ENCODE measurements at regions not wholly inside any gene's neighbourhood (a gene's known extent, or its start where the extent isn't known, plus 50 kb on each side); places are given as distances from the start of the nearest gene placed in this dataset.
A peak's percentile ranks its signal among the peaks of the same experiment; 100 is the strongest.
"Not testable (repeated sequence)": the region's sequence is repeated elsewhere in the genome, so short reads cannot be mapped to it uniquely, and the experiment has no call there.

DNA sequence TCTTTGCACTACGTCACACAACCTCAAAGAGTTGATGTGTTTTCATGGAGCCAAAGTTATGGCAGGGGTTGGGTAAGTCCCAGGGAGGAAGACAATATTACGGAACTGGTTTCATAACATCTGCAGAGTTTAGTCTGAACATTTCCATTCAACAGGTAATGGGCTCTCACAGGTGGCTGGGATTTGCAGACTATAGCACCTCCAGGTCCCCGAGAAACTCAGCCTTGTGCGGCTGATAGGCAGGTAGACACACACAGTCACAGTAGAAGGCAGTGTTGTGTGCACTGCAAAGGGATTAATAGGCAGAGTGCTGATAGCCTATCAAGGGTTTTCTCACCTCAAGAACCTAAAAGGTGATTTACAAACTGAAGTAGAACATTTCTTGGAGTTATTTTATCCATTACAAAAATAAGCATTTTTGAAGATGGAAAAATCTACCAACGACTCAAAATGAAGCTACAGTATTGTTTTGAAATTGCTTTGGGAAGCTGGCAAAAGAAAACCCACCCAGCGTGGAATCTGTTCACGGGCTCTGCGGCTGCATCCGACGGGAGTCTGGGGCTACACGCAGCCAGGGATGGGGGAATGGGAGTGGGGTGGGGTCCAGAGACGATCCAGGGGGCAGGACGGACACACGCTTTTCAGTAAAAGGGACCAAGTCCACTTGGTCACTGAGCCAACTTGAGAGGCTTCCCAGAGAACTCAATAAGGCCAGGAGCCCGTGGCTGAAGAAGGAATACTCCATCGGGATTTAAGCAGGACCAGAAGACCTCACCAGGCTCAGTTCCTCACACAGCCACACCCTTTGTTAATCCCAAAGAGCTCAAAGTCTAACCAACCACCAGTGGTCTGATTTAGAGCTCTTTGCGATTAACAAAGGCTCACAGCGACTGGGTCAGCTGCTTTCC, 82.9 kb downstream of the CHRNA1 start:
- Histone ChIP-seq H3K4me3 (ENCODE audit: low read length) (peak overlapping the region; percentile 29), H3K9ac (ENCODE audit: low read length) (peak overlapping the region; percentile 66), H3K9me3 (ENCODE audit: control insufficient read depth, low read length) (no peaks in the 10 kb centered on the region), H3K27me3 (ENCODE audit: control insufficient read depth, insufficient read depth, low read length) (peaks cover 26% of the 10 kb centered on the region), H3K36me3 (ENCODE audit: control insufficient read depth, insufficient read depth, low read length) (no peaks in the 10 kb centered on the region), H3K4me1 (ENCODE audit: control insufficient read depth, insufficient read depth, low read length) (no peaks in the 10 kb centered on the region)

DNA sequence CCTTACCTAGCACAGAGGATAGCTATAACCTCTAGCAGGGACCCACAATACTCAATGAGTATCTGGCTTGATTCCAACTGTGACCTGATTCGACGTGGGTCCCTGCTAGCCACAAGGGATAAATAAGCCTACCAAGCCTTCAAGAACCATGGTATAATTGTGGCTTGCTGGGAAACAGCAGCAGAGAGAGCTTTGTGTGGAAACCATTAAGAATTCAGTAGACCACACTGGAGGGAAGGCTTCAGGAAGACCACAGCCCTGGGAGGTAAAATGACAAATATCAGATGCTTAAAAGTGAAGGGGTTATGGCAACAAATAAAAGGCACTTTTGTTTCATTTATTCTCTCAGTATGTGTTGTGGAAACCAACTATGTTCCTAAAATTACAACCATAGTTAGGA, 82.6 kb upstream of the WIPF1 start:
- H3K4me1 ChIP-seq (ENCODE audit: control insufficient read depth, insufficient read depth, low read length) = no peaks in the 10 kb centered on the region
- no peaks in the 10 kb centered on the region for H3K9me3 ChIP-seq (ENCODE audit: control insufficient read depth, low read length)
- no peak overlapping the region for H3K9ac ChIP-seq (ENCODE audit: low read length)
- H3K27me3 ChIP-seq (ENCODE audit: control insufficient read depth, insufficient read depth, low read length) = peaks cover 26% of the 10 kb centered on the region
- no peak overlapping the region for H3K4me3 ChIP-seq (ENCODE audit: low read length)
- H3K36me3 ChIP-seq (ENCODE audit: control insufficient read depth, insufficient read depth, low read length) = no peaks in the 10 kb centered on the region

GRCh38 chr2:174678395-174678794, 80.8 kb upstream of the WIPF1 start:
- no peak overlapping the region for H3K9ac ChIP-seq (ENCODE audit: low read length)
- no peaks in the 10 kb centered on the region for H3K36me3 ChIP-seq (ENCODE audit: control insufficient read depth, insufficient read depth, low read length)
- no peaks in the 10 kb centered on the region for H3K4me1 ChIP-seq (ENCODE audit: control insufficient read depth, insufficient read depth, low read length)
- no peak overlapping the region for H3K4me3 ChIP-seq (ENCODE audit: low read length)
- H3K9me3 ChIP-seq (ENCODE audit: control insufficient read depth, low read length) = no peaks in the 10 kb centered on the region
- peaks cover 12% of the 10 kb centered on the region for H3K27me3 ChIP-seq (ENCODE audit: control insufficient read depth, insufficient read depth, low read length)

- Histone ChIP-seq H3K36me3 (ENCODE audit: control insufficient read depth, insufficient read depth, low read length) (no peaks in the 10 kb centered on the region), H3K4me1 (ENCODE audit: control insufficient read depth, insufficient read depth, low read length) (no peaks in the 10 kb centered on the region), H3K9me3 (ENCODE audit: control insufficient read depth, low read length) (no peaks in the 10 kb centered on the region), H3K9ac (ENCODE audit: low read length) (no peak overlapping the region), H3K27me3 (ENCODE audit: control insufficient read depth, insufficient read depth, low read length) (no peaks in the 10 kb centered on the region), H3K4me3 (ENCODE audit: low read length) (no peak overlapping the region)
Observed at GRCh38 chr2:174675615-174676014, 78.0 kb upstream of the WIPF1 start.

GRCh38 chr2:174673876-174674275, 76.3 kb upstream of the WIPF1 start:
- Histone ChIP-seq H3K9me3 (ENCODE audit: control insufficient read depth, low read length) (no peaks in the 10 kb centered on the region), H3K27me3 (ENCODE audit: control insufficient read depth, insufficient read depth, low read length) (no peaks in the 10 kb centered on the region), H3K9ac (ENCODE audit: low read length) (no peak overlapping the region), H3K36me3 (ENCODE audit: control insufficient read depth, insufficient read depth, low read length) (no peaks in the 10 kb centered on the region), H3K4me3 (ENCODE audit: low read length) (no peak overlapping the region), H3K4me1 (ENCODE audit: control insufficient read depth, insufficient read depth, low read length) (no peaks in the 10 kb centered on the region)

- H3K9me3 ChIP-seq (ENCODE audit: control insufficient read depth, low read length) = no peaks in the 10 kb centered on the region
- no peak overlapping the region for H3K9ac ChIP-seq (ENCODE audit: low read length)
- no peaks in the 10 kb centered on the region for H3K36me3 ChIP-seq (ENCODE audit: control insufficient read depth, insufficient read depth, low read length)
- no peaks in the 10 kb centered on the region for H3K27me3 ChIP-seq (ENCODE audit: control insufficient read depth, insufficient read depth, low read length)
- H3K4me3 ChIP-seq (ENCODE audit: low read length) = no peak overlapping the region
- no peaks in the 10 kb centered on the region for H3K4me1 ChIP-seq (ENCODE audit: control insufficient read depth, insufficient read depth, low read length)
Observed at GRCh38 chr2:174673440-174673839, 75.8 kb upstream of the WIPF1 start.

DNA sequence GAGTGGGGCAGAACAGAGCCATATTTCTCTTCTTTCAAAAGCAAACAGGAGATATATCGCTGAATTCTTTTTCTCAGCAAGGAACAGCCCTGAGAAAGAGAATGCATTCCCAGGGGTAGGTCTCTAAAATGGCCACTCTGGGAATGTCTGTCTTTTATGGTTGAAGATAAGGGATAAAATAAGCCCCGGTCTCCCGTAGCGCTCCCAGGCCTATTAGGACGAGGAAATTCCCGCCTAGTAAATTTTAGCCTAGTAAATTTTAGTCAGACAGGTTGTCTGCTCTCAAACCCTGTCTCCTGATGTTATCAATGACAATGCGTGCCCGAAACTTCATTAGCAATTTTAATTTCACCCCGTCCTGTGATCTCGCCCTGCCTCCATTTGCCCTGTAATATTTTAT, 73.9 kb upstream of the WIPF1 start:
- not testable (repeated sequence) for H3K27me3 ChIP-seq (ENCODE audit: control insufficient read depth, insufficient read depth, low read length); H3K9me3 ChIP-seq (ENCODE audit: control insufficient read depth, low read length); H3K4me1 ChIP-seq (ENCODE audit: control insufficient read depth, insufficient read depth, low read length); H3K36me3 ChIP-seq (ENCODE audit: control insufficient read depth, insufficient read depth, low read length); H3K4me3 ChIP-seq (ENCODE audit: low read length); H3K9ac ChIP-seq (ENCODE audit: low read length)

GRCh38 chr2:174670446-174670845, 72.8 kb upstream of the WIPF1 start:
- Histone ChIP-seq H3K27me3 (ENCODE audit: control insufficient read depth, insufficient read depth, low read length) (no peaks in the 10 kb centered on the region), H3K4me3 (ENCODE audit: low read length) (no peak overlapping the region), H3K9ac (ENCODE audit: low read length) (no peak overlapping the region), H3K9me3 (ENCODE audit: control insufficient read depth, low read length) (no peaks in the 10 kb centered on the region), H3K36me3 (ENCODE audit: control insufficient read depth, insufficient read depth, low read length) (no peaks in the 10 kb centered on the region), H3K4me1 (ENCODE audit: control insufficient read depth, insufficient read depth, low read length) (no peaks in the 10 kb centered on the region)

DNA sequence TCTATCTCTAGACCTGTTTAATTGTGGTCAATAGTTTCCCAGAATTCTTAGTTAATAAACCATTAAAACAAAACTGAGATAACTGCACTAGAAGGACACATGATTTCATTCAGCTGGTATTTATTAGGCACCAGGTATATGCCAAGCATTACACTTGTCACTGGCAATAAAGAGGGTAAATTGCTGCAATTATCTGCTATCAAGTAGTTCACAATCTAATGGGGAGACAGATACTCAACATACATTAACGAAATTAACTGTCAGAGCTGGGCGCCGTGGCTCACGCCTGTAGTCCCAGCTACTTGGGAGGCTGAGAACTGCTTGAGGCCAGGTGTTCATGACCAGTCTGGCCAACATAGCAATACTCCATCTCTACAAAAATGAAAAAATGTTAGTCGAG, 71.7 kb upstream of the WIPF1 start:
- Histone ChIP-seq H3K4me1 (ENCODE audit: control insufficient read depth, insufficient read depth, low read length) (no peaks in the 10 kb centered on the region), H3K4me3 (ENCODE audit: low read length) (no peak overlapping the region), H3K9ac (ENCODE audit: low read length) (no peak overlapping the region), H3K27me3 (ENCODE audit: control insufficient read depth, insufficient read depth, low read length) (no peaks in the 10 kb centered on the region), H3K9me3 (ENCODE audit: control insufficient read depth, low read length) (no peaks in the 10 kb centered on the region), H3K36me3 (ENCODE audit: control insufficient read depth, insufficient read depth, low read length) (no peaks in the 10 kb centered on the region)

DNA sequence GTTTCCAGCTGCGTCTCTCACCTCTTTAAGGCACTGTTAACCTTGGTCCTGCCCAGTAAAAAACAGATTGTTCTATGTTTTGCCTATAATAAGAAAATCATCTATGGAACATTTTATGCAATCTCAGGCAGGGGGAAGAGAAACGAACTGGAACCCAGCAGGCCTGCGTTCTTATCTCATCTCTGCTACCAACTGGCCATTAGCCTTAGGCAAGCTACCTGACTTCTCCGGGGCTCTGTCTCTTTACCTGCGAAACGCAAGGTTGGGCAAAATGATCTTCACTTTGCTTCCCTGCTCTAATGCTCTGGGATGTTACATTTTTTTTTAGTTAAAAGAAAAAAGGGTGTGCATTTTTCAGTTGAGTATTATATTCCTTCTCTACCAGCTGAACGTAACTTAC, 70.5 kb upstream of the WIPF1 start:
- Histone ChIP-seq H3K27me3 (ENCODE audit: control insufficient read depth, insufficient read depth, low read length) (no peaks in the 10 kb centered on the region), H3K9me3 (ENCODE audit: control insufficient read depth, low read length) (no peaks in the 10 kb centered on the region), H3K36me3 (ENCODE audit: control insufficient read depth, insufficient read depth, low read length) (no peaks in the 10 kb centered on the region), H3K9ac (ENCODE audit: low read length) (no peak overlapping the region), H3K4me1 (ENCODE audit: control insufficient read depth, insufficient read depth, low read length) (peaks cover 9% of the 10 kb centered on the region), H3K4me3 (ENCODE audit: low read length) (no peak overlapping the region)

DNA sequence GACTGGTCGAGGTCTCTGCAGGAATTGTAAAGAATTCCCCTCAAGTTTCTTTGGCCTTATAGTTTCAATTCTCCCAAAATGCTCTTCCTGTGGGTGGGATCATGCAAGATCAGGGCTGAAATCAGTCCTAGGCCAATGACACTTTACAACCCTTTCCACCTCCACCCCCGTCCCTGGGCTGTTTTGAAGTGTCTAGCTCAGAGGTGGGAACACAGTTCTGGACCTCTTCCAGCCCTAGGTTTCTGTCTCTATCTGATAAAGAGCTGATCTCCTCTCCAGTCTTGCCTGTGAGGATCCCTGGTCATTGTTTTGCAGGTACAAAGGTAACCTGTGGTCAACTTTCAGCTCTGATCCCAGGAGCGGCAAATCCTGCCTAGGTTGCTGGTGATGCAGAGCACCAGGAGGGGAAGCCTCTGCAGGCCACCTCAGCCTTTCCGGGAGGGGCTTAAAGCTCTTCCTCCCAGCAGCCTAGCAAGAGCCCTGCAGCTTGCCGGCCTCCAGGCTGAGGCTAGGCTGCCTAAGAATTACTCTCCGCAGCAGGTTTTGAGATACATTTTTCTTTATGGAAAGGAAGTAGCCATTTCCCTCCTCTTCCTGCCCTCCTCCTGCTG, 69.8 kb upstream of the WIPF1 start:
- no peaks in the 10 kb centered on the region for H3K27me3 ChIP-seq (ENCODE audit: control insufficient read depth, insufficient read depth, low read length)
- H3K36me3 ChIP-seq (ENCODE audit: control insufficient read depth, insufficient read depth, low read length) = no peaks in the 10 kb centered on the region
- peaks cover 10% of the 10 kb centered on the region for H3K4me1 ChIP-seq (ENCODE audit: control insufficient read depth, insufficient read depth, low read length)
- no peaks in the 10 kb centered on the region for H3K9me3 ChIP-seq (ENCODE audit: control insufficient read depth, low read length)
- no peak overlapping the region for H3K4me3 ChIP-seq (ENCODE audit: low read length)
- H3K9ac ChIP-seq (ENCODE audit: low read length) = no peak overlapping the region

- Histone ChIP-seq H3K36me3 (ENCODE audit: control insufficient read depth, insufficient read depth, low read length) (no peaks in the 10 kb centered on the region), H3K9me3 (ENCODE audit: control insufficient read depth, low read length) (no peaks in the 10 kb centered on the region), H3K27me3 (ENCODE audit: control insufficient read depth, insufficient read depth, low read length) (no peaks in the 10 kb centered on the region), H3K9ac (ENCODE audit: low read length) (no peak overlapping the region), H3K4me1 (ENCODE audit: control insufficient read depth, insufficient read depth, low read length) (peaks cover 10% of the 10 kb centered on the region), H3K4me3 (ENCODE audit: low read length) (no peak overlapping the region)
Observed at GRCh38 chr2:174666845-174667244, 69.2 kb upstream of the WIPF1 start.

Measured in mucosa of stomach (tissue), 1 donor.